Hematopoietic multipotent progenitor cell treated with erythropoietin and hydrocortisone succinate and interleukin-3 and kit ligand, for 8 days (in vitro differentiated cells): ENCODE measurements at regions not wholly inside any gene's neighbourhood (a gene's known extent, or its start where the extent isn't known, plus 50 kb on each side); places are given as distances from the start of the nearest gene placed in this dataset.
"Not testable (repeated sequence)": the region's sequence is repeated elsewhere in the genome, so short reads cannot be mapped to it uniquely, and the experiment has no call there.

ENCODE experiments used
- DNase-seq: peaks from one replicate; pipeline ENCODE4 v3.0.0-alpha.2; 2015

DNA sequence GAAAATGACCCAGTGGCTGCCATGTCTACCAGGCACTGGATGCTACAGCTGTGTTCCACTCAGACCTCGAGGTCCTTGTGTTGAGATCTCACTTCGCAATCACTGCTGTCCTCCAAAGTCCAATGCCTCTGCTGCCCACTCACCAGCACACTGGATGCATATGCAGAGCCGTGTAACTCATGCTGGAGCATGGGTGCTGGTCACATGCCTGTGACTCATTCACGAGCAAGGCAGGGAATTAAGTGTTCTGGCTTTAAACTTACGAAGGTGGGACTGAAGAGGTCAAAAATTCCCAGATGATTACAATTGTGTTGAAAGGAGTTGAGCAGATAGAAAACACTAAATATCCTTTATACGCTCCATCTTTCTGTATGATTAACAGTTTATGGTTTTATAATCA is 417.5 kb downstream of the NUP35 start:
- DNase-seq, result no peak

DNA sequence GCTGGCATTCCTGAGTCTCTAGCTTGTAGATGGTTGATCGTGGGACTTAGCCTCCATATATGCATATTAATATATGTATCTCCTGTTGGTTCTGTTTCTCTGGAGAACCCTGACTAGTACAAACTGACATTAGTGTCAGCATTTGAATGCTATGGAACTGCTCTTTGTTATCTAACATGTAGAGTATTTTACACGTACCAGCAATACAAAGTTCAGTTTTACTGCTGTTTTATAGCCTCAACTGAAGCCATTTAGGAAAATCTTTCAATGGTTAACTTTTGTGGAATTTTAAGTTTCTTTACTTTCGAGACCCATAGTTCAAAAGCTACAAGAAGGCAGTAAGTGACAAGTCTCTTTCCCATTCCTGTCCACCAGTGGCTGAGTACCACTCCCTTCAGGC is 418.4 kb downstream of the NUP35 start:
- no peak for DNase-seq

DNA sequence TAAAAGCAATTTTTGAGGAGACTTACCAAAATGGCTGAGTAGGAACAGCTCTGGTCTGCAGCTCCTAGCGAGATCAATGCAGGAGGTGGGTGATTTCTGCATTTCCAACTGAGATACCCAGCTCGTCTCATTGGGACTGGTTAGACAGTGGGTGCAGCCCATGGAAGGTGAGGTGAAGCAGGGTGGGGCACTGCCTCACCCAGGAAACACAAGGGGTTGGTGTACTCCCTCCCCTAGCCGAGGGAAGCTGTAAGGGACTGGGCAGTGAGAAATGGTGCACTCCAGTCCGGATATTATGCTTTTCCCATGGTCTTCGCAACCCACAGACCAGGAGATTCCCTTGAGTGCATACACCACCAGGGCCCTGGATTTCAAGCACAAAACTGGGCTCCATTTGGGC is 419.0 kb downstream of the NUP35 start:
- DNase-seq, result no peak

DNA sequence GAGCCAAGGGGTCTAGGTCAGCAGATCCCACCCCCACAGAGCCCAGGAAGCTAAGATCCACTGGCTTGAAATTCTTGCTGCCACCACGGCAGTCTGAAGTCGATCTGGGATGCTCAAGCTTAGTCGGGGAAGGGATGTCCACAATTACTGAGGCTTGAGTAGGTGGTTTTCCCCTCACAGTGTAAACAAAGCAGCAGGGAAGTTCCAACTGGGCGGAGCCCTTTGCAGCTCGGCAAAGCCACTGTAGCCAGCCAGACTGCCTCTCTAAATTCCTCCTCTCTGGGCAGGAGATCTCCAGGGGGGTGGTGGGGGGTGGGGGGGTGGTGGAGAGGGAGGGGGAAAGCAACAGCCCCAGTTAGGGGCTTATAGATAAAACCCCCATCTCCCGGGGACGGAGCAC is 419.5 kb downstream of the NUP35 start:
- no peak for DNase-seq

DNA sequence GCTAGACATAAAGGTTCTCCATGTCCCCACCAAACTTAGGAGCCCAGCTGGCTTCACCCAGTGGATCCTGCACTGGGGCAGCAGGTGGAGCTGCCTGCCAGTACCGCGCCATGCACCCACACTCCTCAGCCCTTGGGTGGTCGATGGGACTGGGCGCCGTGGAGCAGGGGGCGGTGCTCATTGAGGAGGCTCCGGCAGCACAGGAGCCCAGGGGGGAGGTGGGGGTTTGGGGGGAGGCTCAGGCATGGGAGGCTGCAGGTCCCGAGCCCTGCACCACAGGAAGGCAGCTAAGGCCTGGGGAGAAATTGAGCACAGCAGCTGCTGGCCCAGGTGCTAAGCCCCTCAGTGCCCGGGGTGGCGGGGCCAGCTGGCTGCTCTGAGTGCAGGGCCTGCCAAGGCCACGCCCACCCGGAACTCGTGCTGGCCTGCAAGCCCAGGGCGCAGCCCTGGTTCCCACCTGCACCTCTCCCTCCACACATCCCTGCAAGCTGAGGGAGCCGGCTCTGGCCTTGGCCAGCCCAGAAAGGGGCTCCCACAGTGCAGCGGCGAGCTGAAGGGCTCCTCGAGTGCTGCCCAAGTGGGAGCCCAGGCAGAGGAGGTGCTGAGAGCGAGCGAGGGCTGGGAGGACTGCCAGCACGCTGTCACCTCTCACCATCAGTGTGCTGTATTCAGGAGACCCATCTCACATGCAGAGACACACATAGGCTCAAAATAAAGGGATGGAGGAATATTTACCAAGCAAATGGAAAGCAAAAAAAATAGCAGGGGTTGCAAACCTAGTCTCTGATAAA is 422.5 kb downstream of the NUP35 start:
- not testable (repeated sequence) for DNase-seq

DNA sequence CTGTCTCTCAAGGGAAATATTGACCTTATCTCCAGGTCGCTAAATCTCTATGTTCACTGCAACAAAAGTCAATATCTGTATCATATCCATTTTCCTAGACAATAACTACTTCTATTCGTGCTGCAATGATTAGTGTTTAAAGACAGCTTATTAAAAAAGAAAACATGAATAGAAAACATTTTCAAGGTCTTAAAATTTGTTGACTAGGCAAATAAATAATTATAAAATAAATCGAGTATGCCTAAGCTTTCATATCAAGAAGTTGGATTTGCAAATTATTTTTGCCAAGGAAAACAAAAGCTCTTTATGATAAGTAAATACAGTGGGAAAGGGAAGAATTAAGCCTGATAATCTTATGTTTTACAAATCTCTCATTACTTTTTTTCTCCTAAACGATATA is 428.5 kb downstream of the NUP35 start:
- no peak for DNase-seq

DNA sequence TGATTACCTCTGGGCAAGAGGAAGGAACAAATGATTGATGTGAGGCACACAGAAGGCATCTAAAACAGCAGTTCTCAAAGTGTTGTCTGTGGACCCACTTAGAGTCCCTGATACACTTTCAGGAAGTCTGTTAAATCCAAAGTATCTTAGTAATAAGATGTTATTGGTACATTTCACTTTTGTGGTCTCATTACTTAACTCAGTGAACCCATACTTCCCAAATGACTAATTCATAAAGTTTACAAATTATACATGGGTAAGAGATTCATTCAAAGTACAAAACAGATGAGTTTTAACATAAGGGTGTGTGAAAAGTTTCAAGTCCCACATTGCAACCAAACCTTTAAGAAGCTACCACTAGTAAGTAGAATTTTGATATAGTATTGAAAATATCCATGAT is 440.5 kb downstream of the NUP35 start:
- DNase-seq, result no peak

DNA sequence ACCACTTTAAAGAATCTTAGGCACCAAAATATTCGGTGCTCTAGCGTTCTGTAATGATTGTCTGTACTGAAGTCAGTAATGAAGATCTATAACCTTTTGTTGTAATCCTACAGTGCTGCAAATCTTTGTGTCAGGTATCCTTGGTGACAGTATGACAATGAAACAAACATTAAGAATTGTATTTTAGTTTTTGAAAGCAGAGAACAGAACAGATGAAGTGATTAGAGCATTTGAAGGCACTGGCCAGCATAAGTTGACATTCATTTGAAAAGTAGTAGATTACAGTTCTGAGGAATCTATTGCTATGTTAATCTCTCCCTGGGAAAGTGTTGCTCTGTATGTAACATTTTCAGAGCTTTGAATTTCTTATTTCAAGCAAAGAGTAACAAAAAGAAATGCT is 451.2 kb downstream of the NUP35 start:
- no peak for DNase-seq

DNA sequence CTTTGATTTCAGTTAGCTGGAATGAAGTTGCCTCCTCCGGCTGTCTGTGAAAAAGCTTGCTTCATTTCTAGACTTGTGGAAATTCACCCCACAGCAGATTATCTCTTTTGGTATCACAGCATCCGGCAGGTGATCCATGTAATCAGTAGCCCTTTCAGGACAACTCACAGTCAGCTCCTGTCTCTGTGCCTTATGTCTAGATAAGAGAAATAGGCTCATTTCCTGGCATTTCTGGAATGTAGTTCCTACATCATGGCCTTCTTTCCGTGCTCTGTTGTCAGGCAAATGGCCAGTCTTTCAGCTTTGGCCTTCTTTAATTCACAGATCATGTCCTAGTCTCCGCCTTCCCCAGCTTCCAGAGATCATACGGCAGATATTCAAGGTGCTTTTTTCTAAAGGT is 455.4 kb downstream of the NUP35 start:
- no peak for DNase-seq

DNA sequence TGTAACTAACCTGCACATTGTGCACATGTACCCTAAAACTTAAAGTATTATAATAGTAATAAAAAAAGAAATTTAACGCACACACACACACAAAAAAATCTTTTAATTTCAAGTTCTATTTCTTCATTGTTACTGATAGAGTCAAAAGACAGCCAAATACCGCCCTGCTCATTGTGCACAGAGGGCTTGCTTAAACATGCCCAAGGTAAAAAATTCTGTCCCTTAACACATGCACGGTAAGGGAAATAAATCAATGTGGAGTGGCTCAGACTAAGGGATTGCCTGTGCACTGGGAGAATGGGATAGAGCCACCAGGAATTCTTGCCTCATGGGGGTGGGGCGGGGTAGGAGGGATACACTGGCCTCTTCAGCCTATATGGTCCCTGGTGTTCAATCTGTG is 468.0 kb downstream of the NUP35 start:
- no peak for DNase-seq

DNA sequence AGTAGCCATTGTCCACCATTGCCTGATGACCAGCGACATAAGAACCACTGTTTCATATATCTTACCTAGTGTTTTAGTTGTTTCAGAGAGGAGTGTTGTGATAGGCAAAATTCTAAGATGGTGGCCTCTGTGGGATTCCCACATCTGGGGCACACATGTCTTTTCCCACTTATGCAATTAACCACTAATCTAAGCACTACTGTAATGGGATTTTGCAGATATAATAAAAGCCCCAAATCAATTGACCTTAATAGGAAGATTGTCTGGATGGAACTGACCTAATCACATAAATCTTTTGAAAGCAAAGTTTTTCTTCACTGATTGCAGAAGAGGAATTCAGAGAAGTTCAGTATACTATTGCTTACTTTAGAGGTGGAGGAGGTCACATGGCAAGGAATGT is 469.9 kb downstream of the NUP35 start:
- no peak for DNase-seq

DNA sequence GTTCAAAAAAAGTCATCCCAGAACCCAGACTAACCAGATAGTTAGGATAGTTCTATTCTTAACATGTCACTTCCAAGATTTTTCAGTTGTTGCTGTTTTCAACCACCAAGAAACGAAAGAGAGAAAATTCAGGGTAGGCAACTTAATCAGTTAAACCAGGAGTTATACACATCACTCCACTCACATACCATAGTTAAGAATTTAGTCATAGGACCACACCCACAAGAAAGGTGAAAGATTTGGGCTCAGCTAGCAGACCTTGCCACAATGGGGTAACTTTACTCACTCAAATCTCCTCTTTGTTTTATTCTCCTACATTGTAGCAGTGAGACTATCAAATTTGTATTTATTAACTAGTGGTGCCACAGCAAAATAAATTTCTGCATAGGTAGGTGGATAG is 473.6 kb downstream of the NUP35 start:
- DNase-seq, result no peak

DNA sequence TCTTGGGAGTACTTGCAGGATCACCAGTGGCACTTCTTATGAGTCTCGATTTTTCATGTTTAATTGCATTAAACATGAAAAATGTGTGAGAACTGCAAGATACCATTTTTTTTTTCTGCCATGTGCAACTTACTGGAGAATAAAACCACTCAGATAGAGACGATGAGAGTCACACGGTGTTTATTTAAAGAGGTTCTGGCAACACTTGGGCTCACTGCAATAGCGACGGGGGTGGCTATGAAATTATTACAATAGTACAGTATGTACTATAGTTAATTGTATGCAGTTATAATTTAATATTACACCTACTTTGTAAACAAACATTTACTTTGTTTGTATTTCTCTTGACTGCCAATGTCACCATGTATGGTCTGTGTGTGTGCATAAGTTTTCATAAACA is 479.8 kb downstream of the NUP35 start:
- DNase-seq, result no peak

DNA sequence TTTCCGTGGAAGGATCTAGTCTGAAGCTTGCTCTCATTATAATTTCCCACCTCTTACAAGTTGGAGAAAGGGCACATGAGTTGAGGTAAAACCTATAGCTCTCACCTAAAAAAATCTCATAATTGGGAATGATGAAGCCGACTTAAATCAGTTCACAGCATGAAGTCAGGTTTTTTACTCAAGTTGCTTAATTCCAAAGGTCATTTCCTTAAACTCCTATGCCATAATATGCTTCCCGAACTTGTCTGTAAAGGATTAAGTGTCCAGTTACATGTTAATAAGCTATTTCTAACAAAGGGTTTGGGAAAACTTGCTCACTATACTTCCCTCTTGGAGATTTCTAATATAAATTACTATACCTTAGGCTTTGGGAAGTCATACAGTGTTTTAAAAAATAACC is 481.2 kb downstream of the NUP35 start:
- no peak for DNase-seq

DNA sequence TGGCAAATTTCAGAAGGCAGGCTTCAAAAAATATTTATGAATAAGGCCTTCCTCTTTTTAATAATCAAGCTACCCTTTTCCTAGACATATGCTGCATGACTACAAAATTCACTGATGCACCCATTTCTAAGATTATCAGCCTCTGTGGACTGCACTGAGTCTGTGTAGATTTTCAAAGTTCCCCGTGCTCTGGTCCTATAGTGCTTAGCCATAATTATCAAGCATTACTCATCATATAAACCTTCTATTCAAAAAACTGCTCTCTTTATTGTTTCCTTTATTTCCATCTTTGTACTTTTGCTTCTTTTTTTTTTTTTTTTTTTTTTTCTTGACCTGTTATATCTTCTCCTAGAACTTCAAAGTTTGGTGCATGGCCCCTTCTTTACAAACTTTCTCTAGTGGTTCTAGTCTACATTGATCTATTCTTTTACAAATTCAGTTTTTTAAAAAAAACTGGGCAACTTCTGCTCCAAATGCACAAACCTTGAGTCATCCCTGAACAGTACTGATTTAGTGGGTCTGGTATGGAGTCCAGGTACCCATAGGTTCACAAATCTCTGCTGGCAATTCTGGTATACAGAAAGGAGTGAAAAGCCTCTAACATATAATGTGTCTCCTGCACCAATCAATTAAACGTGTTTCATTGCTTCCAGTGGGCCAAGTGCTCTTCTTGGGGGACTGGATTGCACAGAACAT is 481.9 kb downstream of the NUP35 start:
- no peak for DNase-seq

DNA sequence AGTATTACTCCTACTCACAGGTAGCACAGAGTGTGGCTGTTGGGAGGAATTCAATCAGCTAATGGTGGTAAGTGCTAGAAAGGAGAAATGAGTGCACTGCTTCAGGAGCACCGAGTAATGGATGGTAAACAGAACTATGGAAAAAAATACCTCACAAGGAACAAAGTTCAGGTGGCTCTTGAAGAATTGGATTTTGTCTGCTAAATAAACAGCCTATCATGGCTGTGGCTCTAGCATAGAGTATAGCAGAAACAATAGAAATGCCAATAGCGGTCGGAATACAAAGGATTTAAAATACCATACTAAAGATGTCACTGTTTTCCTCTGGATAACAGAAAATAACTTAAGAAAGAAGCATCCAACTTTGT is 482.5 kb downstream of the NUP35 start:
- DNase-seq, result no peak

DNA sequence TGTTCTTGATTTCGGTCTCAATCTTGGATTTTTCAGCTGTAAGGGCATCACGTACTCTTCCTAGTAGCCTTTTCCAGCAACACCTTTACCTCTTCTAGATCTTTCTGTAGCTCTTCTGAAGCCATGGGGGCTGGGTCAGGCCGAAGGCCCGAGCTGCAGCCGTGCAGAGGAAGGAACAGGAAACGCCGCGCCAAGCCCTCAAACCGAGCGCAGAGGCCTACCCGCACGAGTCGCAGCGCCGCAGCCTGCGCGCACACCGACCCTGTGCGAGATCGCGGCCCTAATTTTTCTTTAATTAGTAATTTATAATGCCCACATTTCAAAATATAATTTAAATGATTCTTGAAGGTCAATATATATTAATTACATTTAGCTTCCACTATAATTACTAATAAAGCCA is 483.8 kb downstream of the NUP35 start:
- DNase-seq, result no peak

DNA sequence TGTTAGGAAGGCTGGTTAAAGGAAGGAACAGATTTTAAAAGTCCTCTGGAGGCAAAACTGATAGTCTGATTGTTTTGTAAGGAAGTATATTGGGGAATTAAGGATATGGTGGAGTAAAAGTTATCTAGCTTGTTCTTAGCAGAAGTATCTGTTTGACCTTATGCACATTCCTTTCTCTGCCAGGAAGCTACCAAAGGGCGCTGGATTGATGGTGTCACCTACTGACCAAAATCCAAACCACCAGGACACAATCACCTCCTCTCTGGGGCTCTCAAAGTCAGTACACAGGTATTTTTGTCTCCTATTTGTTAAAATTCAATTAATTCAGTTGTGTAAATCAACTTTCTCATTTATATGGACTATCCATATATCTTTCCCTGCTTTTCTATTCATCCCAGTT is 484.5 kb downstream of the NUP35 start:
- no peak for DNase-seq

DNA sequence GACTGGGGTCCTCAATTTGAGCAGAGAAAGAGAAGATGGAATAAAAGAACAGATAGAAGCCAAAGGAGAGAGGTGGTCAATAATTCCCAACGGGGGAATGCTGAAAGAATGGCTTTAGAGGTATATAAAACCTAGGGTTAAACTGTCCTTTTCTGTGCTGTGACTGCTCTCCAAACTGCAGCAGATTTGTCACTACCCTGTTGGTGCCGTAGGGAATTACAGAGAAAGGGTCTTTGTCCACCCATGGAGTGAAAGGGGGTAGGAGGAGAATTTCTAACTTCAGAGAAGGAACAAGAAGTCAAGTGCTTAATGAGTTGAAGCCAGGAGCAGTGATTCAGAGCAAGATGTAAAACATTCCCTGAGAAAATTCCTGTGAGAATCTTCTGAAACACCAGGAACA is 486.5 kb downstream of the NUP35 start:
- no peak for DNase-seq

DNA sequence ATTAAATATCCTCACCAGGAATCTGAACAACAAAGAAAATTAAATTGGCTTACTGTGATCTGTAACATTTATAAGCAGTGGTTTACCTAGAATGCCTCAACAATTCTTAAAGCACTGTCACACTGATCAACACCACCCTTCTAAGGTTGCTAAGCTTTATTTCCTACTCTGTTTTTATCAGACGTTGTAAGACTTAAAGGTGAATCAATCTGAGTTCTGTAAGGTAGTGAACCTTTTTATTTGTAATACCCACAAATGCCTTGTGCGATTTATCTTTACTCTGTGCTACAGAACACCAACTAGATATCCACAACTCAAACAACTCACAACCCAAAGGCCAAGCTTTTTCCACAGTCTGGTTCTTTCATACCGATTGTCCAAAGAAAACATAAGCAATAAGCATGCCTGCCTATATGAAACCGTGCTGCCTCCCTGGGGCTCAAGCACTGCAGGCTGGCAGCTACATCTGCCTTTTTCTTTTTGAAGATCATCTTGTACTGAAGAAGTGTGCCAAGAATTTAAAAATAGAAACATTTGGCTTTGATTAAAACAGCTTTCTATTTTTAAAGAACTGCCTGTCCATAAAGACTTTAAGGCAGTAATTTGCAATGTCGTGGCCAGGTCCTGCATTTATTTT is 490.7 kb downstream of the NUP35 start:
- DNase-seq, result no peak

DNA sequence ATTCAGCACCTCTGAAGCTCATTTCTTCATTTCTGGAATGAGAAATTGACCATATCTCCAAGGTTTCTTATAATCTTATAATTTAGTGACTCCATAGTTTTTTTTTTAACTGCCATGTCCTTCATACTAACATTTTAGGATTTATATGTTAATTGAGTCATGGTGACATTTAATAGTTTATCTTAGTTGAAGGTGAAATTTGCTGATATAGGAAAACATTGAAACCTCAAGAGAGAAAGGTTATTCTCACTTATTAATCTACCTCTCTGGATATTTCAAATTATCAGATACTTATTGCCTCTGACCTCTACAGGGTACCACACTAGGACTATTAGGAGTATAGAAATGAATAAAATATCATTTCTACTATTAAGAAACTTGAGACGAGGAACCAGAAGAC is 499.0 kb downstream of the NUP35 start:
- DNase-seq, result no peak

DNA sequence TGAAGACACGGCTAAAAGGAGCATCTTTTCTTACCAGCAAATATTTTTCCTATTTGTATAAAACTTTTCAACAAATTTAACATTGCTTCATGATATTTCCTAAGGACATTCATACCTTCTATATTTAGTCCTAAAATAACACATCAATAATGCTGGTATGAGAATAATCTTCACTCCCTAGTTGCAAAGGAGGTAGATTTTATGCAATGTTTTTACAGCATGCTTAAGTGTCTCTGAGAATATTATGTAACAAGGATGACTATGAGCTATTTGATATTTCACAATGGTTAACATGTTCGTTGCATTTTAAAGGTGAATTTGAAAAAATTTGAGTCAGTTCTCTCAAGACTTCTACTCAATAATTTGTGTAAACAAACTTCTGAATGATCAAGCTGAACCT is 506.7 kb downstream of the NUP35 start:
- no peak for DNase-seq

DNA sequence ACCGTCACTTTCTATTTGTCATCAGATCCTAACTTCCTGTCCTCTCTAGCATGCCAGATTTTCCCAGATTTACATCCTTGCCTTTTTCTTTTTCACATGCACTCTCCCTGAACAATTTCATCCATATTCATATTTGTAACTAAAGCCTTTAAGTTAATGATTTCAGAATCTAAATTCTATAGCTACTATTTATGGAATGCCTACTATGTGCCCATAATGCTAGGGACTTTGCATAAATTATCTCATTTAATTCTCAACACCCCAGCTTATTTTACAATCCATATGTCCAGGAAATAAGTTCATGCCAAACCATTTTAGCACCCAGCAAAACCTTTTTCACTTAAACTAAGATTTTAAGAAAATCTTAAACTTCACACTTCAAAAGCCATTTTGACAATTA is 531.9 kb downstream of the NUP35 start:
- DNase-seq, result no peak

DNA sequence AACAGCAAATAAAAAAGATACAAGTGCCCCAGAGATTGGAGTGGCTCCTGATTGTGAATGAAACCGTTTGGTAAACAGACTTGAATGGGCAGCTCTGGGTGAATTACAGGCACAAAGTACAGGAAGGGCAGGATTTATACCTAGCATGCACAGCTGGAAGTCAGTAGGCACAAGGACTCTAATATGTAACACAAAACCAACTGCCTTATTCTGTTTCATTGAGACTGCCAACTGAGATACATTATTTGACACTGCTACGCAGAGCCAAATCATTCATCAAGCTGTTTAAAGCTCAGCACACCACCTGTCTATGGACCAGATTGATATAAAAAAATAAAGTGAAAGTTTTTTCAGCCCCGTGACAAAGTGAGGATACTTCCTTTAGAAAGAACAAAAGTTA is 541.2 kb downstream of the NUP35 start:
- DNase-seq, result no peak

DNA sequence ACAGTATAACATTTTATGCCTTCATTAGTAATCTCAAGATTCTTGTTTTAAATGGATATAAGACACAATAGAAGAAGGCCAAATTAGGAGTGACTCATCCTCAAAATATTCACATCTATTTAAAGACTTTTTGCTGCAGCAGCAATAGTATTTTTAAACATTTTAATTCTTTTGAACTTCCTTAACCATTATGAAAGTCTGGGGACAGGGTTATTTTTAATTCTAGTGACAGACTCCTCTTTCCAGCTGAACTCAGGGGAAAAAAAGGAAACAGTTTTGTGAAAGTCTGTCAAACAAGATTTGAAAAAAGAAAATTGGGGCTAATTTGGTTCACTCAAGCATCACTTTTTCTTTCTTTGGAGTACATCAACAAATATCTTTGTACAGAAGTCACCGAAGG is 541.8 kb downstream of the NUP35 start:
- DNase-seq, result no peak
